UCSD-AML1 (cell line): ENCODE measurements at regions not wholly inside any gene's neighbourhood (a gene's known extent, or its start where the extent isn't known, plus 50 kb on each side); places are given as distances from the start of the nearest gene placed in this dataset.

Source experiments
- DNase-seq: peaks from one replicate; lab custom pipeline; 2025; ENCODE audit not compliant: unreplicated experiment; lab: John Stamatoyannopoulos, UW

DNA sequence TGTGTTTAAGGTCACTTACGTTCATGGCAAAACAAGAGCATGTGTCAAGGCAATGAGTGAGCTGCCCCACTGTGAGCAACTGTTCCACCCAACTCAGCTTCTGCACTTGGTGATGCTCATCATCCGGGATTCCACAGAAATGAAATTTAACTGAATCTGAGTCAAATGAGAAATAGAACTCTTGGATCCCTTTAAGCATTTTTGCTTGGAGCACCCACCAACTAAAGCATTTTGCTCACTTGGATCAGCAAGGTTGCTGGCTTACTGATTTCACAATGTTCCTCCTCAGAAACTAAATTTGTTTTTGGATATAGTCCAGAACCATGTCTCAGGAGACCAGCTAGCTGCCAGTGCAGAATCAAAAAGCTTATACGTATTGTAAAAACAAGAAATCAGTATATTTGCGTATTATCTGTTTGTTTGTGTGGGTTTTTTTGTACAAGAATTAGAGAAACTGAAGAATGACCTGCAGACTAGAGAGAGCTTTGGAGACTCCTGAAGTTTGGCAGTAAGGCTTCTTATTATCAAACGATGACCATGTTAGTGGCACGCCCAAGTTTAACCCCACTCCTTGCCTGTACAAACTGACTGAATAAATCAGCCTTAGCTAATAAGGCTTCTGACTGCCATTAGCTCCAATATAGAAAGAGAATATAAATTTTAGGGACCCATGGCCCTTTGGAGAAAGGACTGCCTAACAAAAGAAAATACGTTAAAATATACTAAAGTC is 153.8 kb upstream of the FST start:
- no peak for DNase-seq

GRCh38 chr5:53327811-53328334 is 152.6 kb upstream of the FST start:
- DNase-seq = no peak

DNA sequence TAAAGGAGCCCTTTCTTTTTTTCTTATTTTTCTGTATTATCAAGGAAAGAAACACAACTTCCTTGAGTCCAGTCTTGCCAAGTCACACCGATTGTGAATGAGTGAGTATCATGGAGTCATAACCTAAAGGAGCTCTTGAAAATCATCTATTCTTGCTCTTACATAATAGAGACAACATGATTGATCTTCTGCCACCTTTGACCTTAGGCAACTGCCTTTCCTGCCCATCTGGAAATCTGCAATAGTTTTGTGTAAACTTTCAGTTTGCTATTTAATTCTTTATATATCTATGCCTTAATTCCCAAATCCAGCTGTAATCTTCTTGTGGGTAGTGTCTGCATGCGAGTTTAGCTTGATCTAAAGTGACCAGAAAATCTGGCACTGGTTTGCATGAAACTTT is 149.9 kb upstream of the FST start:
- DNase-seq = no peak

- DNase-seq = no peak
Observed at GRCh38 chr5:53331463-53331862, 149.0 kb upstream of the FST start.

DNA sequence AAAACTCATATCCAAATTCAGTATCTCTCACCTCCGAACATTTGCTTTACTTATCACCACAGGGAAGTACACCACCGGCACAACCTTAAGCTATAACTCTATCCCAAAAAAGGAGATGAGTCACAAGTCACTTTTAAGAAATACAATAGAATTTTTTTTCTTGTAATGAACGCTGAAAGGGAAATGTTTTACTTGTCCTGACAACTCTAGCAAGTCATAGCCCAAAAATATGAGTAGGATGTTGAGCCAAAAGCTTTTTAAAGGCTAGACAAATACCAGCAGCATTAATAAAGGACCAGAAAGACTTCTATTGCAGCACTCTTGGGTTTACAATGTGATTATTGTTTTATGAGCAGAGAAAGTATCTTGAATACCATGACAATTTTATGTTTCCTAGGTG is 147.3 kb upstream of the FST start:
- DNase-seq = no peak

DNA sequence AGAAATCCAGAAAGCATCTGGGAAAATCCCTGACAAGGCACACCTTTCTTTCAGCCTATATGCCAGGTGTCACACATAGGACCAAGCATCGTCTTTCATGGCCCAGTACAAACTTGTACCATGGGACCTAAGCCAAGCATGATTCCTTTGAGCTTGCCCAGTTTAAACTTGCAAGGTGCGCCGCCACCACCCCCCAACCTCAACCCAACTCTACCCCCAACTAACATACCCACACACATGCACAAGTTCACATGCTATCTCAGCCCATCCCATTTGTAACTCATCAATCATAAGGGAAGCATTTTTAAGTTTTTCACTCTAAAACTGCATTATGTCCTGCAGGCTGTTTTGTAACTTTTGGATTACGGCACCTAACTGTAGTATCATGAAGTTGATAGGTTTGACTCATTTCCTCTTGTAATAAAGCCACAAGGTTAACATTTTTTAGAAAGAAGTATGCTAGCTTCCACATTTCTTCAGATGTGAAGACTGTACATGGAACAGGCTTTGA is 145.9 kb upstream of the FST start:
- DNase-seq = no peak

GRCh38 chr5:53335115-53335514 is 145.3 kb upstream of the FST start:
- no peak for DNase-seq

- no peak for DNase-seq
Observed at GRCh38 chr5:53337827-53338226, 142.6 kb upstream of the FST start.

DNA sequence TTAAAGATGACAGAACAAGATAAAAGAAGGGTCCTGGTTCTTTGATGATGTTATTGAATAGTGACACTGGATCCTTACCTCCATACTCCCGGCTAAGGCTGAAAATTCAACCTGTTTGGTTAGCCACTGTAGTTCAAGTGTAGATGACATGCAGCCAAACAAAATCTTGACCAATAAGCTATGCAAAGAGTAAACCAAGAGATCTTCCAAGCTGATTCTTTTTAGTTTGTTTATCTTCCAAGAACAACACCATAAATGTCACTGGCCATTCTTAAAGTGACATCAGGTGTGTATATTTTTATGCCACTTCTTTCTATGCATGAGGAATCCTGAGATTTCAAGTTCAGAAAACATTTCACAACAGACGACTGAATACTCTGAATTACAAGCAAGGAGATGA is 141.5 kb upstream of the FST start:
- no peak for DNase-seq

DNA sequence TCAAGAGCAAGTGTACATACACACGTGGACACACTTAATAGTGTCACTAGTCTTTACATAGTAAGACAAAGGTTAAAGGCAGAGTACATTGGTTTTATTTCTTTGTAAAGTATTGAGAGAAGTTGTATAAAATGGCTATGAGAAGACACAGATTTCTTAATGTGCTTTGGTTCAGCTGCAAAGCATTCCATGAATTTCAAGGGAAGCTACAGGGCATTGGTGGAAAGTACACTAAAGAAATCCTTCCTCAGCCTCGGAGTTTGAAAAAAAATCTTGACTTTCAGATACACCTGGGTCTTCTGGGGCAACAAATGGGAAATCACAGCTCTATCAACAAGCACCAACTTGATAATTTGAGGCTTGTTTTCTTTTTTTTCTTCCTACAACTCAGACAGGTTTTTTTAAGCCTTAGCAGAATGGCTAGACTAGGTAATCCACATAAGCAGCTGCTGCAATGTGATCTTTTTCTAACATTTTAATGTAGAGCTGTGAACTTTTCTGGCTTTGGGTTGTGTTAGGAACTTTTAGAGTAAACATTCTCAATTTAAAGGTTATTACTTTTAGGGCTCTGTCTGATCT is 140.4 kb upstream of the FST start:
- no peak for DNase-seq

DNA sequence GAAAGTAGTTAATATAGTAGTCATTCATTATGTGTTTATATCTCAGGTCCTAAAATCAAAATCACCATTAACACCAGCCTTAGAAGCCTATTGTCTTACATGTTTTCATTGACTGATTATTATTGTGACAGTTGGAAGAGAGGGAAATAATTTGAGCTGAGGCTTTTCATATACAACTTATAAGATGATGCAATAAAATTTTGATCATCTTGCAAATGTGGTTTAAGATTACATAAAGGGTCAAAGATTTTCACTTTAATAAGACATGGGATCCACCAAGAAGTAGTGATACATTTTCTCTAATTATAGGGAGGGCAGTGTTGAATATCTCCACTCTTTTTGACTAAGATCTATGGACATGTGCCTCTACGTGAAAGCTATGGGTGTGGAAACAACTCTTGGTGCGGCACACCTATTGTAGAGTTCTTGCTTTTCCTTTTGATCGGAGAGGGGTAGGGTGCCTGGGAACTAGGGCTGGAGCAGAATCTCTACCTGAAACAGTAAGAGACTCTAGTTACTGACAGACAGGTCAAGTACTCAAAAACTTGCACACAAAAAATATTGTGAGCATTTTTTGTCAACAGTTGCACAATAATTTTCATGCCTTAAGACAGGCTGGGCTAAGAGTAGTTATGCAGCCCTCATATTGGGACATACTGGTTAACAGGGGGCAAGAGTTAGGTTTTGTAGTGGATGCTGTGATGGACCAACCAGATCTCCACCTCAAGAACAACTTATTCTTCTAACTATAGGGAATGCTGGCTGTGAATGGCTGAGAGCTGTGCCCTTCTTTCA is 139.3 kb upstream of the FST start:
- no peak for DNase-seq

DNA sequence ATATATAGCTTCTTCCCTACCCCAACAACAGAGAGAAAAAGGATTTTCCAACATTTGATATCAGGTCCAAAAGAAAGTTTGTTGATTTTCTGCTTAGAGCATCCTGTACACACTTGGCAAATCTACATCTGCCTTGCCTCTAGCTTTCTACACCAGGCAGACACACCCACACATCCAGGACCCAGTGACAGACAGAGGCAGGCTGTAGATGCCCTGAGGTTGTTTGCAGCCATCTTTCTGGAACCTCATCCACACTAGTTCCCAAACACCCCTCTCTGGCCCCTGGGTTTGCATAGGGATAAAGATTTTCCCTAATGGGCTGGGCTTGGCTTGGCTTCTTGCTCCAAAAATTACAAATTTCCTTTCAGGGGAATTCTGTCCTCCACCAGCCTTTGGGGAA is 138.2 kb upstream of the FST start:
- no peak for DNase-seq

- no peak for DNase-seq
Observed at GRCh38 chr5:53343187-53343586, 137.2 kb upstream of the FST start.

DNA sequence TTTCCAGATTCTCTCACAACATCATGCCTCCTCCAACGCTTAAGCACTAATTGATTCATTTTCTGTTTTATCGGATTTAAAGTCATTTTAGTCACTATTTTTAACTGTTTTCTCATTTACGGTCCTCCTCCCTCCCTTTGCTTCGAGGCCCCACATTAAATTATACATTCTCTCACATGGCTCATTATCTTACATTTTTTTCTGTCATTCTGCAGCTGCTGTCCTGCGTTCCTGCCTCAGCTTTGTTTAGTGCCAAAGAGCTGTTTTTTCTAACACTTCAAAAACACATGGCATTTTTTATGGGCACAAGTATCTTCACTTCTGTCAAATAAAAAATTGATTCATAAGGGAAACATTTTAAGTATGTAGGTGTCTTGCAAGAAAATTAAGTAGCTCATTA is 130.1 kb upstream of the FST start:
- no peak for DNase-seq

DNA sequence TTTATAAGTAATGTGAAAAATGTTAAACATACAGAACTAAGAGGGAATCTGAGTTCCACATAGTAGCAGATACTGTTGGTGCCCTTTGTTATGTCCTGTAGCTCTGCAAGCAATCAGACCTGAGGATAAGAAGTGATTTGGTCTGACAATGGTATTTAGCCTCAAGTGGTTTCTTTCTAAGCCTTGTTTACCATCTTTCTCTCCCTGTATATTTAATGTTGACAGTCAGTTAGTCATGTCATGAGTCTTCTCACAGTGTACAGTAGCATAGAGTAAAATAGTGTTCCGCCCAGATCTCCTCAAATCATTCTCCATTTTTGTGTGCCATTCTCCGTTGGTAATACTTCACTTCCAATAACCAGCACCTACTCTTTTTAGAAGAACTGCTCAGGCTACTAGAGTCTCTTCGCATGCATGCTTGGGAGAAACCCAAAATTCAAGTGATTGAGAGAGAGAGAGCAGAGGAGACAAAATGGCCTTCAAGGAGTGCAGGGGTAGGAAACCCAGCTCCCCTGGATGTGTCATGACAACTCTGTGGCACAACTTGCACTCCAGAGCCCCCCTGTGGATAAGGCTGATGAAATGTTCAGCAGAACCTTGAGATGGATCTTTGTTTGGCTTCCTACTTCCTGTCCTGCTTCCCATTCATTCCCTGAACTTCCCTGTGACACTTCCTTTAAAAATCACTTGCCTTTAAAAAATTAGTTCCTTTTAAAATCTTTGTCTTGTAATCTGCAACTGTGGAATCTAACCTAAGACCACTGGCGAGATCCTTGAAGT is 129.2 kb upstream of the FST start:
- no peak for DNase-seq

GRCh38 chr5:53355316-53355715 is 125.1 kb upstream of the FST start:
- DNase-seq = no peak

- no peak for DNase-seq
Observed at GRCh38 chr5:53355931-53356330, 124.5 kb upstream of the FST start.

DNA sequence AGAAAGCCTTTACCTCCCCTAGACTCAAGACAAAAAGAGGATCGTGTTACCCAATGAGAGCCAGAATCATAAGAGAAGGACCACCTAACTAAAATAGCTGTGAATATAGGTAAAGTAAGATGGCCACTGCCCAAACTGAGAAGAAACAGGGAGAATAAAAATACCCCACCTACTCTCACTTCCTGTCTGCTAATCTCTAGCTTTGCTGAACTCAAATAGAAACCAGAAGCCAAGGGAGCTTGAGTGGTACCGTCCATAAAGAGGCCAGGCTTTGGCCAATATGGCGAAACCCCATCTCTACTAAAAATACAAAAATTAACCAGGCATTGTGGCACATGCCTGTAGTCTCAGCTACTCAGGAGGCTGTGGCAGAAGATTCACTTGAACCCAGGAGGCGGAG is 123.0 kb upstream of the FST start:
- DNase-seq = no peak

DNA sequence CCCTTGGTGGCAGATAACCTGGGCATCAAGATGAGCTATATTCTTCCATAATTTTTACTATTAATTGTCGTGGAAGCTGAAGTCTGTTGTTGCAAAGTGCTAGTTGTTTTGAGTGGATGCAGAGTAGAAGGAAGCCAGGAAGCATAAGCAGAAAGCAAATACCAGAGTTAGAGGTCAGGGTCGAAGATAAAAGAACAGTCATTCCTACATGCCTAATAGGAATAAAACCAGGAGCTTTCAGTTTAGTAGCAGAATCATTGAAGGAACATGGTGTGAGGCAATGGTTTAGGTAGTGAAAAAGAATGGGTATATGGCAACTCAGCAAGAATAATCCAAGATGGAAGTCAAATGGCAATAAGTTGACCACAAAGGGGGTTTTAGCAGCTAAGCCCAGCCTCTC is 121.6 kb upstream of the FST start:
- DNase-seq = no peak

DNA sequence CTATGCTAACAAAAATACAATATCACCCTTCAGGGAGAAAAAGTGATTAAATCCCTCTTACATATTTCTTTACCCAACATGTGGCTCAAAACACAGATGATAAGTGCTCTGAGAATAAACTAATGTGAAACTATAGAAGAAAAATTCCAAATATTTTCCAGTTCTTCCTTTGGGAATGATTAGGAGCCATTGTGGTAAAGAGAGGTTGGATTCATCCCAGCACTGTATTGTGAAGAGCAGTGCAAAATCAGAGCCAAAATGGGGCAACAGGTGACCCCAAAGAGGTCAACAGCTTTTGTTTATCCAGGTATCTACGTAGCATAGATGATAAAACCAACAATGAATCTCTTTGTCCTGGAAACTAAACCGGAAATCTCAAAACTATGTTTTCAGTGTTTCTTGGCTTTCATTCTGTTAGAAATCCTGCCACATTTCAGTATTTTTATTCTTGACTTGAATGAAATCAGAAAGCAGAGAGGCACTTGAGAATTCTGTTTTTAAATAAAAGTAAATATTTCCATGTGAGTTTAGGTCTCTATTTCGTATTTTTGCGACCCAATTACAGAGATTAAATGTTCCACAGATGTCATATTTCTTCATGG is 120.4 kb upstream of the FST start:
- DNase-seq = no peak

DNA sequence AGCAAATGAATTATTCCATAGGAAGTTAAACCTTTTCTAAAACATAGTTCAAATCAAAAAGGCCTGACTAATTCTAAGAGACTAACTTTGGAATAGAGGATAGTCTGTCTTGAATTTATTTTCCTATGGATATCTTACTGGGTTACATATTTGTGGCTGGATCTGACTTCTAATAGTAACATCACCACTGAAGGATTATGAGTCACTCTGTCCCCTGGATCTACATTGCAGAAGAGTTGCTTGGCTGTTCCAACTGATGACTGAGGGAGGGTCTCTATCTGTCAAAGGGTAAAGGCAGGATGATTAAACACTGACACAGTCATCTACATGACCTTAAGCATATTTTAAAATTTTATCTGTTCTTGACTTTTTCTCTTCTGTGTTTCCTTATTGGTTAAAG is 119.6 kb upstream of the FST start:
- no peak for DNase-seq
